Loucy (cell line): ENCODE measurements at regions not wholly inside any gene's neighbourhood (a gene's known extent, or its start where the extent isn't known, plus 50 kb on each side); places are given as distances from the start of the nearest gene placed in this dataset.

Experiments
- H2AFZ ChIP-seq: fragments of 200-600 bp; sonication (generic); 2 replicates; pipeline ENCODE4 v1.6.0; 2016; ENCODE audit warnings: antibody characterized with exemption, mild to moderate bottlenecking, low read length, moderate library complexity
- H3F3A ChIP-seq: fragments of 200-600 bp; 2 replicates; pipeline ENCODE4 v1.6.0; 2016; ENCODE audit warnings: antibody characterized with exemption, low read depth, mild to moderate bottlenecking
- H3K27me3 ChIP-seq: fragments of 200-600 bp; sonication (generic); 2 replicates; pipeline ENCODE4 v1.6.1; 2014; ENCODE audit warnings: low read length, mild to moderate bottlenecking; ENCODE audit not compliant: insufficient read depth, poor library complexity, severe bottlenecking
- H3K36me3 ChIP-seq: fragments of 200-600 bp; sonication (generic); 2 replicates; pipeline ENCODE4 v1.6.1; 2016; ENCODE audit warnings: low read length; ENCODE audit not compliant: insufficient read depth
- H3K4me1 ChIP-seq: fragments of 200-600 bp; sonication (generic); 2 replicates; pipeline ENCODE4 v1.5.1; 2014; ENCODE audit warnings: low read length, mild to moderate bottlenecking; ENCODE audit not compliant: insufficient read depth, poor library complexity, severe bottlenecking
- H3K4me2 ChIP-seq: fragments of 200-600 bp; sonication (generic); 2 replicates; pipeline ENCODE4 v1.6.0; 2014; ENCODE audit warnings: antibody characterized with exemption, low read length, low read depth, mild to moderate bottlenecking; ENCODE audit not compliant: poor library complexity, severe bottlenecking
- H3K4me3 ChIP-seq: fragments of 200-600 bp; sonication (generic); 2 replicates; pipeline ENCODE4 v1.5.1; 2014; ENCODE audit warnings: low read length, mild to moderate bottlenecking, mixed read lengths; ENCODE audit not compliant: poor library complexity, severe bottlenecking
- H3K79me2 ChIP-seq: fragments of 200-600 bp; sonication (generic); 2 replicates; pipeline ENCODE4 v1.6.1; 2014; ENCODE audit warnings: low read length; ENCODE audit not compliant: insufficient read depth
- H3K9ac ChIP-seq: fragments of 200-600 bp; sonication (generic); 2 replicates; pipeline ENCODE4 v1.6.0; 2014; ENCODE audit warnings: mild to moderate bottlenecking, low read depth, low read length, moderate library complexity; ENCODE audit not compliant: poor library complexity, severe bottlenecking
- H3K9me2 ChIP-seq: fragments of 200-600 bp; sonication (generic); replicated peaks from 2 replicates; pipeline ENCODE4 v1.6.1; 2016; ENCODE audit warnings: low read depth, low read length, mixed read lengths
- H3K9me3 ChIP-seq: fragments of 200-600 bp; sonication (generic); 2 replicates; pipeline ENCODE4 v1.6.1; 2014; ENCODE audit warnings: mild to moderate bottlenecking, antibody characterized with exemption, low read length, low read depth; ENCODE audit not compliant: insufficient read depth
- H4K20me1 ChIP-seq: fragments of 200-600 bp; sonication (generic); 2 replicates; pipeline ENCODE4 v1.6.0; 2014; ENCODE audit warnings: antibody characterized with exemption, low read length, mild to moderate bottlenecking; ENCODE audit not compliant: insufficient read depth, poor library complexity, severe bottlenecking
- EZH2phosphoT487 ChIP-seq: fragments of 200-600 bp; IDR thresholded peaks from 2 replicates; pipeline ENCODE4 v1.6.1; 2018; ENCODE audit warnings: antibody characterized with exemption, mild to moderate bottlenecking, moderate library complexity, borderline replicate concordance
- TF ChIP-seq, protein P1 (sequence below): fragments of 200-600 bp; sonication (generic); conservative IDR thresholded peaks from 2 replicates; pipeline ENCODE4 v1.5.1; 2014; ENCODE audit warnings: mild to moderate bottlenecking, antibody characterized with exemption, low read length

DNA sequence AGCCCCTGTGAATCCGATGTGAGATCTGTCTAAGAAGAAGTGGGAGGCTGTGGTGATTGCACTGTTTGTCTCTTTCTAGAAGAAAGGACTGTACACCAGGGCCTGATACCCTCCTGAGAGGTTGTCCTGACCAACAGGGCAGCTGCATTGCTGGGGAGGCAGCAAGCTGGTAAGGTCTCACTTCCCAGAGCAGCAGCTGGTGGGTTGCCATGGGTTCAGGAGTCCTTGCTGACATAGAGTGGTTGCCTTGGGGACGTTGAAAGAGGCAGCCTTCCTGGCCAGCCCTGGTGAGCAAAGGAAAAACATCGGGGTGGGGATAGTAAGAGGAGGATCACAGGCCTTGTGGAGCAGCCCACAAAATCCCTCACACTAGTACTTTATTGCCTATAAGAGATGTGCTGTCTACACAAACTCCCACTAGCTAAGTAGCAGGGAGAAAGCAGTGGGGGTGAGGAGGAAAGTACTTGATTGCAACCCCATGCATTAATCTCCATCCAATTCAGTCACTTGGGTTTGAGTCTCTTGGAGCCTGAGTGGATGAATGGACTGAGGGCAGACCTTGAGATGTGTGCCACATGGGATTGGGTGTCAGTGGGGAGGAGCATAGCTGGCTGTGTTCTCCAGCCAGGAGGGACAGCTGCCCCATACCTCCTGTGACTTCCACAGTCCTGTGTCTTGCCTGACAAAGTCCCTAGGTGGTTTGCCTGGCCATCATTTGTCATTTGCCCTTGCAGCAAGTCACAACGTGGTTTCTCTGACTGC, 143.8 kb upstream of the RPL38 start:
- Histone ChIP-seq H3K9ac (no peak overlapping the region), H3F3A (no peaks in the 10 kb centered on the region), H3K36me3 (no peaks in the 10 kb centered on the region), H3K4me2 (no peak overlapping the region), H3K79me2 (no peaks in the 10 kb centered on the region), H3K9me3 (no peaks in the 10 kb centered on the region), H3K4me3 (no peak overlapping the region), H3K9me2 (no peaks in the 10 kb centered on the region), H4K20me1 (no peaks in the 10 kb centered on the region), H3K4me1 (no peaks in the 10 kb centered on the region), H2AFZ (no peak overlapping the region), H3K27me3 (no peaks in the 10 kb centered on the region)
- TF ChIP-seq EZH2phosphoT487 = no peak
- TF ChIP-seq, protein P1, sequence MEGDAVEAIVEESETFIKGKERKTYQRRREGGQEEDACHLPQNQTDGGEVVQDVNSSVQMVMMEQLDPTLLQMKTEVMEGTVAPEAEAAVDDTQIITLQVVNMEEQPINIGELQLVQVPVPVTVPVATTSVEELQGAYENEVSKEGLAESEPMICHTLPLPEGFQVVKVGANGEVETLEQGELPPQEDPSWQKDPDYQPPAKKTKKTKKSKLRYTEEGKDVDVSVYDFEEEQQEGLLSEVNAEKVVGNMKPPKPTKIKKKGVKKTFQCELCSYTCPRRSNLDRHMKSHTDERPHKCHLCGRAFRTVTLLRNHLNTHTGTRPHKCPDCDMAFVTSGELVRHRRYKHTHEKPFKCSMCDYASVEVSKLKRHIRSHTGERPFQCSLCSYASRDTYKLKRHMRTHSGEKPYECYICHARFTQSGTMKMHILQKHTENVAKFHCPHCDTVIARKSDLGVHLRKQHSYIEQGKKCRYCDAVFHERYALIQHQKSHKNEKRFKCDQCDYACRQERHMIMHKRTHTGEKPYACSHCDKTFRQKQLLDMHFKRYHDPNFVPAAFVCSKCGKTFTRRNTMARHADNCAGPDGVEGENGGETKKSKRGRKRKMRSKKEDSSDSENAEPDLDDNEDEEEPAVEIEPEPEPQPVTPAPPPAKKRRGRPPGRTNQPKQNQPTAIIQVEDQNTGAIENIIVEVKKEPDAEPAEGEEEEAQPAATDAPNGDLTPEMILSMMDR = no peak

DNA sequence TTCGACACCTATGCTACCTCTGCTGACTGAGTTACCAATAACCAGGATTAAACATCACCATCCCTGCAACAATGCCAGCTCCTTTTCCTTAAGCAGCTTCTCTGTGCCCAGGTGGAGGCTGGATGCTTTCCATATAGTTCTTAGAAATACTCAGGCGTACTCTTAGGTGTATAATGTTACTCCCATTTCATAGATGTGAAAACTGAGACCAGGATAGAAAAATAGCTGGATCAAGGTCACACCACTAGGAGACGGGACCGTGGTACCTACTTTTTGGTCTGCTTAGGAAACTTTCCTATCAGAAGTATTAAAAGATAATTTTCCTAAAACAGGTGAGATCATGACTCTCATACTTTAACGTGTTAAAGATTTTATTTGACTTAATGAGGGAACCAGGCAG, 141.7 kb upstream of the RPL38 start:
- Histone ChIP-seq H3K9me3 (no peaks in the 10 kb centered on the region), H3K79me2 (no peaks in the 10 kb centered on the region), H3K36me3 (no peaks in the 10 kb centered on the region), H3K27me3 (no peaks in the 10 kb centered on the region), H3K4me3 (no peak overlapping the region), H2AFZ (no peak overlapping the region), H3K9me2 (no peaks in the 10 kb centered on the region), H4K20me1 (no peaks in the 10 kb centered on the region), H3K9ac (no peak overlapping the region), H3K4me2 (no peak overlapping the region), H3F3A (no peaks in the 10 kb centered on the region), H3K4me1 (no peaks in the 10 kb centered on the region)
- TF ChIP-seq, protein P1 = no peak
- no peak for TF ChIP-seq EZH2phosphoT487

DNA sequence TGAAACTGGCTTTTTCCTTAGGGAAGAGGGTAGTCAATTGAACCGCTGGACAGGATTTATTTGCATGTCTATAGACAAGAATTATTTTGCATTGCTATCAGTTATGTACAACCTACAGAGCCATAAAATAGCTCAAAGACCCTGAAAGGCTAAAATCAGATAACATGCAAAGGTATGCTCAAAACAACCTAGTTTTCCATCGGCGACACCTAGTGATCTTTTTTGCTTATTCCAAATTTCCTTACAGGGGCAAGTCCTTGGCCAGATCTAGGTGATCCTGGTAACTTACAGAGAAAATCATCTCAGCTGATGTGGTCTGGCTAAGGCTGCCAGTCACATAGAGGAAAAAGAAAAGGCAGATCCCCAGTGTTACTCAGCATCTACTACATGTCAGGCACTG, 141.2 kb upstream of the RPL38 start:
- Histone ChIP-seq H3K9ac (no peak overlapping the region), H3K4me1 (no peaks in the 10 kb centered on the region), H2AFZ (no peak overlapping the region), H3K4me3 (no peak overlapping the region), H3F3A (no peaks in the 10 kb centered on the region), H3K9me3 (no peaks in the 10 kb centered on the region), H3K4me2 (no peak overlapping the region), H3K9me2 (no peaks in the 10 kb centered on the region), H3K27me3 (no peaks in the 10 kb centered on the region), H3K79me2 (no peaks in the 10 kb centered on the region), H3K36me3 (no peaks in the 10 kb centered on the region), H4K20me1 (no peaks in the 10 kb centered on the region)
- TF ChIP-seq, protein P1 = no peak
